RWPE2 (cell line): ENCODE measurements at regions not wholly inside any gene's neighbourhood (a gene's known extent, or its start where the extent isn't known, plus 50 kb on each side); places are given as distances from the start of the nearest gene placed in this dataset.
A peak's percentile ranks its signal among the peaks of the same experiment; 100 is the strongest.
"Not testable (repeated sequence)": the region's sequence is repeated elsewhere in the genome, so short reads cannot be mapped to it uniquely, and the experiment has no call there.

Source experiments
- ATAC-seq: fragments of 200-7000 bp; cut with Tn5 transposase; 3 replicates; pipeline ENCODE4 v1.9.1; 2021; ENCODE audit warnings: low read depth
- DNase-seq: peaks from one replicate; pipeline ENCODE4 v3.0.0-alpha.2; 2020; ENCODE audit warnings: low spot score
- H3K27ac ChIP-seq: fragments of 450-650 bp; 2 replicates; pipeline ENCODE4 v1.5.1; 2017; ENCODE audit warnings: mild to moderate bottlenecking; ENCODE audit not compliant: poor library complexity, severe bottlenecking
- H3K27me3 ChIP-seq: fragments of 250-450 bp; sonication (Bioruptor Pico); 2 replicates; pipeline ENCODE4 v1.5.1; 2021; ENCODE audit warnings: mild to moderate bottlenecking, moderate library complexity; ENCODE audit not compliant: insufficient read depth, poor library complexity, severe bottlenecking
- H3K36me3 ChIP-seq: fragments of 250-450 bp; sonication (Bioruptor Pico); 2 replicates; pipeline ENCODE4 v1.5.1; 2020; ENCODE audit warnings: low read depth, mild to moderate bottlenecking, moderate library complexity
- H3K4me1 ChIP-seq: fragments of 250-450 bp; sonication (Bioruptor Pico); 2 replicates; pipeline ENCODE4 v1.5.1; 2021; ENCODE audit warnings: mild to moderate bottlenecking, moderate library complexity; ENCODE audit not compliant: insufficient read depth, poor library complexity, severe bottlenecking
- H3K4me3 ChIP-seq: fragments of 250-450 bp; sonication (Bioruptor Pico); 2 replicates; pipeline ENCODE4 v1.5.1; 2021; ENCODE audit warnings: mild to moderate bottlenecking, moderate library complexity; ENCODE audit not compliant: severe bottlenecking
- H3K9me3 ChIP-seq: fragments of 250-450 bp; sonication (Bioruptor Pico); 2 replicates; pipeline ENCODE4 v1.5.1; 2021; ENCODE audit warnings: mild to moderate bottlenecking, moderate library complexity; ENCODE audit not compliant: severe bottlenecking
- TF ChIP-seq, protein P1 (sequence below): fragments of 450-650 bp; IDR thresholded peaks from one replicate; pipeline ENCODE4 v1.5.1; 2017; ENCODE audit warnings: mild to moderate bottlenecking, moderate library complexity; ENCODE audit not compliant: poor library complexity, severe bottlenecking

DNA sequence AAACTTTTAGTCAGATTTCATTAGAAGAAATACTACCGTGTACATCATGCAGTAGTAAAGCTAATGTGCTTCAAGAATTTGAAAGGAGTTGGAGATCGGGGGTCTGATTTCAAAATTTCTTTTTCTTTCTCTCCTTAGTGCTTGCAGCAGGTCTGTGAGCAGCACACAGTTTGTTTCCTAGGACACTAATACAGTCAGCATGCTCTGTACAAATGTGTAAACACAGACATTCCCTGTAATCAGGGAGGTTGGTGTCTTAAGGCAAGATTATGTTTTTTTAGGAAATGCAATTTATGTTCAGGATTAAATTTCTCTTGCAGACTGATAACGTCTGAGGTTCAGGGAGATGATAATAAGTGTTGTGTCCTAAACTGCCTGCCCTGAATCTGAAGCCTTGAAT lies 142.7 kb downstream of the ALX1 start:
- Histone ChIP-seq H3K9me3 (no peaks in the 10 kb centered on the region), H3K36me3 (no peaks in the 10 kb centered on the region), H3K27me3 (no peaks in the 10 kb centered on the region), H3K4me3 (no peak overlapping the region), H3K4me1 (no peaks in the 10 kb centered on the region), H3K27ac (no peak overlapping the region)
- TF ChIP-seq, protein P1, sequence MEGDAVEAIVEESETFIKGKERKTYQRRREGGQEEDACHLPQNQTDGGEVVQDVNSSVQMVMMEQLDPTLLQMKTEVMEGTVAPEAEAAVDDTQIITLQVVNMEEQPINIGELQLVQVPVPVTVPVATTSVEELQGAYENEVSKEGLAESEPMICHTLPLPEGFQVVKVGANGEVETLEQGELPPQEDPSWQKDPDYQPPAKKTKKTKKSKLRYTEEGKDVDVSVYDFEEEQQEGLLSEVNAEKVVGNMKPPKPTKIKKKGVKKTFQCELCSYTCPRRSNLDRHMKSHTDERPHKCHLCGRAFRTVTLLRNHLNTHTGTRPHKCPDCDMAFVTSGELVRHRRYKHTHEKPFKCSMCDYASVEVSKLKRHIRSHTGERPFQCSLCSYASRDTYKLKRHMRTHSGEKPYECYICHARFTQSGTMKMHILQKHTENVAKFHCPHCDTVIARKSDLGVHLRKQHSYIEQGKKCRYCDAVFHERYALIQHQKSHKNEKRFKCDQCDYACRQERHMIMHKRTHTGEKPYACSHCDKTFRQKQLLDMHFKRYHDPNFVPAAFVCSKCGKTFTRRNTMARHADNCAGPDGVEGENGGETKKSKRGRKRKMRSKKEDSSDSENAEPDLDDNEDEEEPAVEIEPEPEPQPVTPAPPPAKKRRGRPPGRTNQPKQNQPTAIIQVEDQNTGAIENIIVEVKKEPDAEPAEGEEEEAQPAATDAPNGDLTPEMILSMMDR: no peak
- no peak for DNase-seq
- ATAC-seq: no peak

DNA sequence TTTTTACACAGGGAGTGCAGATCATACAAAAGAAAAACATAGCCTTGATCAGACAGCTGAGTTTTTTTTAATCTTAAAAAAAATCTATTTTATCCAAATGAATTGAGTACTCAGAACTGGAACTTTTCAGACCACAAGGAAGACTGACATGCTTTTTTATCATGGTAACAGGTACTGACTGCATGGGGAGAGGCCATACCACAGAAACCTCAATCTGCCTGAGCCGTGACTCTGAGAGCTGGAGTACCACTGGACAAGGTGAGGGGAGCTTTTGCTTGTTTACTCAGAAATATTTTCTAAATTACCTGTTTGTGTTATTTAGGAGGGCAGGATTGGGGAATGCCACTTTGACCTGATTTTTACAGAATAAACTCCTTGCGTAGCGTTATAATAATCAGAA lies 143.9 kb downstream of the ALX1 start:
- H3K9me3 ChIP-seq: no peaks in the 10 kb centered on the region
- no peak for ATAC-seq
- H3K27me3 ChIP-seq: no peaks in the 10 kb centered on the region
- no peak overlapping the region for H3K4me3 ChIP-seq
- DNase-seq: no peak
- no peaks in the 10 kb centered on the region for H3K36me3 ChIP-seq
- TF ChIP-seq, protein P1: no peak
- no peaks in the 10 kb centered on the region for H3K4me1 ChIP-seq
- no peak overlapping the region for H3K27ac ChIP-seq

DNA sequence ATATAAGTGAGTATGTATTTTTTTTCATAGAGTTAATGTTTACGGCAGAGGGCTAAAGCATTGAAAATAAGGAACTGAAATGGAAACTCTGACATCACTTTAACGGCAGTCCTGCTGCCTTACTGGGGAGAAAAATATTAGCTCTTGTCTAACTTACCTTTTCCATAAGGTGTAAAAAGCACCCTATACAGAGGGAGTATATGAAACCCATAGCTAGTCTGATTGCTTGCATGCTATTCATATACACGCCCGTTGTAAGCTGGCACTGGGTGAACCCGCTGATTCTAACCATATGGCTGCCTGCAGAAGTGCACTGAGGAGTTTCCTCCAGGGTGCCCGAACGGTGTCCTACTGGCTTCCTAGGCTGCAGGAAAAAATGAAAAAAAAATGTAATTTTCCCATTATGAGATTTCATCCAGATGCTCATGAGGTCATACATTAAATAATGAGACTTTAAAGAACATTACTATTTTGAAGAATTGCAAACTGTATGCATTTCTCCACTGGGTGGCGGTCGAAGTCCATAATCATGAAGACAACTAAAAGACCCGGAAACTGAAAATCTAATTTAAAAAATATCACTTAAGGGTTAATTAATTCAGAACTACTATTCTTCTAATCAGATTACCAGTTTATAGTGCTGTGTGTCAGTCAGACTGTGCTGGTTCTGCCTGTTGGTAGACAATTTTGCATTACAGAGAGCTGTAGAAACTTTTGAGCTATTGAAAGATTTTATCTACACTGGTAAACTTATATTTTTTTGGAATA lies 144.7 kb downstream of the ALX1 start:
- no peaks in the 10 kb centered on the region for H3K27me3 ChIP-seq
- TF ChIP-seq, protein P1: peak; percentile 74
- ATAC-seq (no peak), DNase-seq (no peak)
- no peak overlapping the region for H3K27ac ChIP-seq
- H3K4me3 ChIP-seq: no peak overlapping the region
- no peaks in the 10 kb centered on the region for H3K4me1 ChIP-seq
- no peaks in the 10 kb centered on the region for H3K36me3 ChIP-seq
- H3K9me3 ChIP-seq: no peaks in the 10 kb centered on the region

DNA sequence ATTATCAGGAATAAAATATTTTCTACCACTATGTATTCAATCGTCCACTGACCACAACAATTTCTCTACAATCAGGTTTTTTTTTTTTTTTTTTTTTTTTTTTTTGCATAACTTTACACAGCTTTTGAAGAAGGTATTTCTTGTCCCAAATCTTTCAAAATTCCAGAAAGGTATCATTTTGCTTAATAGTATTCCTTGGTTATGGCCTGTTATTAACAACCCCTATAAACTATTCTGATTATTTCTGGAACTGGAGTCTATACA lies 145.3 kb downstream of the ALX1 start:
- H3K9me3 ChIP-seq: no peaks in the 10 kb centered on the region
- no peak overlapping the region for H3K27ac ChIP-seq
- ATAC-seq (no peak), DNase-seq (no peak)
- no peaks in the 10 kb centered on the region for H3K27me3 ChIP-seq
- H3K36me3 ChIP-seq: no peaks in the 10 kb centered on the region
- no peaks in the 10 kb centered on the region for H3K4me1 ChIP-seq
- H3K4me3 ChIP-seq: no peak overlapping the region
- TF ChIP-seq, protein P1: no peak

DNA sequence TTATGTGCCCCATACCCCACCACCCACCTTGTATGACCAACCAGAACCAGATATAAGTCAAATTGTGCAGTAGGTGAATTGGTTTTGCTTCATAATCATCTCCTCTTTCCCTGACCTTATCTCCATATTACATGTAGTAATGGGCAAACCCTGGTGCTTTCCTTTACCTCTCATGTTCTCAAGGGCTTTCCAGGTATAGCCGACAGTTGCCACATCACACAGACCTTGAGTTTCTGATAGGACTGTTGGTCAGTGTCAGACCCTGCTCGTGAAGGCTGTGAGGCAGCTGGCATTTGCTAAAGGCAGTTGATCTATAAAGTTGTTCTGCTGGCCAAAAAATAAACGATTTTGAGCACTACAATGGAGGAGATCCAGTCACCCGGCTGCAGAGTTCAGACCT lies 145.9 kb downstream of the ALX1 start:
- Histone ChIP-seq H3K4me1 (no peaks in the 10 kb centered on the region), H3K36me3 (no peaks in the 10 kb centered on the region), H3K27ac (no peak overlapping the region), H3K27me3 (no peaks in the 10 kb centered on the region), H3K9me3 (no peaks in the 10 kb centered on the region), H3K4me3 (no peak overlapping the region)
- TF ChIP-seq, protein P1: no peak
- DNase-seq (no peak), ATAC-seq (no peak)

DNA sequence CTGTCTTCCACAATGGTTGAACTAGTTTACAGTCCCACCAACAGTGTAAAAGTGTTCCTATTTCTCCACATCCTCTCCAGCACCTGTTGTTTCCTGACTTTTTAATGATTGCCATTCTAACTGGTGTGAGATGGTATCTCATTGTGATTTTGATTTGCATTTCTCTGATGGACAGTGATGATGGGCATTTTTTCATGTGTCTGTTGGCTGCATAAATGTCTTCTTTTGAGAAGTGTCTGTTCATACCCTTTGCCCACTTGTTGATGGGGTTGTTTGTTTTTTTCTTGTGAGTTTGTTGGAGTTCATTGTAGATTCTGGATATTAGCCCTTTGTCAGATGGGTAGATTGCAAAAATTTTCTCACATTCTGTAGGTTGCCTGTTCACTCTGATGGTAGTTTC lies 153.1 kb downstream of the ALX1 start:
- H3K4me3 ChIP-seq, H3K27me3 ChIP-seq, H3K36me3 ChIP-seq, H3K4me1 ChIP-seq, H3K9me3 ChIP-seq, H3K27ac ChIP-seq, DNase-seq, ATAC-seq: not testable (repeated sequence)
